GM12878 (cell line): ENCODE measurements at regions not wholly inside any gene's neighbourhood (a gene's known extent, or its start where the extent isn't known, plus 50 kb on each side); places are given as distances from the start of the nearest gene placed in this dataset.

Source experiments
- CTCF ChIP-seq, 3 experiments: IDR thresholded peaks in 2 of 3; conservative IDR thresholded peaks in 1 of 3; 2 replicates each; pipeline ENCODE4 v1.5.1; 2011; ENCODE audit warnings: low read depth in 3 of 3, low read length in 3 of 3, mild to moderate bottlenecking in 3 of 3, control low read depth in 2 of 3, moderate library complexity in 2 of 3, inconsistent platforms in 1 of 3, mixed read lengths in 1 of 3; ENCODE audit not compliant: control insufficient read depth in 2 of 3, insufficient read depth in 1 of 3; ENCODE audit errors: extremely low read depth in 1 of 3
- FOXK2 ChIP-seq: fragments of 450-650 bp; IDR thresholded peaks from 2 replicates; pipeline ENCODE4 v1.6.1; 2017; ENCODE audit warnings: mild to moderate bottlenecking, moderate library complexity
- POLR2AphosphoS5 ChIP-seq: IDR thresholded peaks from 2 replicates; pipeline ENCODE4 v1.6.1; 2011; ENCODE audit warnings: mild to moderate bottlenecking, low read length, inconsistent platforms
- SMC3 ChIP-seq: IDR thresholded peaks from 2 replicates; pipeline ENCODE4 v1.6.1; 2011; ENCODE audit warnings: low read length, improper control_type of control experiment, borderline replicate concordance
- TAF1 ChIP-seq: IDR thresholded peaks from 2 replicates; pipeline ENCODE4 v1.6.1; 2011; ENCODE audit warnings: mild to moderate bottlenecking, low read depth, low read length, borderline replicate concordance

- TF ChIP-seq CTCF (IDR thresholded peaks at IDR 0.05 in 2 of 3, conservative IDR thresholded peaks at IDR 0.05 in 1 of 3; ENCODE audit: control insufficient read depth in 2 of 3, extremely low read depth in 1 of 3, insufficient read depth in 1 of 3, low read depth in 3 of 3, low read length in 3 of 3) = no peak
- no peak for TF ChIP-seq POLR2AphosphoS5
- TF ChIP-seq FOXK2 = no peak
- TF ChIP-seq TAF1 = no peak
- no peak for TF ChIP-seq SMC3
Observed at GRCh38 chr5:45772402-45772801, 76.2 kb upstream of the HCN1 start.
